ENCODE measurements at regions not wholly inside any gene's neighbourhood (a gene's known extent, or its start where the extent isn't known, plus 50 kb on each side); places are given as distances from the start of the nearest gene placed in this dataset.

GRCh38 chr4:162706632-162707031 is 460.1 kb downstream of the NAF1 start:
- TF ChIP-seq, protein P1, sequence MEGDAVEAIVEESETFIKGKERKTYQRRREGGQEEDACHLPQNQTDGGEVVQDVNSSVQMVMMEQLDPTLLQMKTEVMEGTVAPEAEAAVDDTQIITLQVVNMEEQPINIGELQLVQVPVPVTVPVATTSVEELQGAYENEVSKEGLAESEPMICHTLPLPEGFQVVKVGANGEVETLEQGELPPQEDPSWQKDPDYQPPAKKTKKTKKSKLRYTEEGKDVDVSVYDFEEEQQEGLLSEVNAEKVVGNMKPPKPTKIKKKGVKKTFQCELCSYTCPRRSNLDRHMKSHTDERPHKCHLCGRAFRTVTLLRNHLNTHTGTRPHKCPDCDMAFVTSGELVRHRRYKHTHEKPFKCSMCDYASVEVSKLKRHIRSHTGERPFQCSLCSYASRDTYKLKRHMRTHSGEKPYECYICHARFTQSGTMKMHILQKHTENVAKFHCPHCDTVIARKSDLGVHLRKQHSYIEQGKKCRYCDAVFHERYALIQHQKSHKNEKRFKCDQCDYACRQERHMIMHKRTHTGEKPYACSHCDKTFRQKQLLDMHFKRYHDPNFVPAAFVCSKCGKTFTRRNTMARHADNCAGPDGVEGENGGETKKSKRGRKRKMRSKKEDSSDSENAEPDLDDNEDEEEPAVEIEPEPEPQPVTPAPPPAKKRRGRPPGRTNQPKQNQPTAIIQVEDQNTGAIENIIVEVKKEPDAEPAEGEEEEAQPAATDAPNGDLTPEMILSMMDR (IDR thresholded peaks at IDR 0.05; ENCODE audit: insufficient read depth, low read length, poor library complexity, severe bottlenecking), result no peak
- no peak for TF ChIP-seq EZH2phosphoT487 (conservative IDR thresholded peaks at IDR 0.05; ENCODE audit: low read length)

Measured in SU-DHL-6 (cell line).